Uterus (tissue), 3 donors: ENCODE measurements at regions not wholly inside any gene's neighbourhood (a gene's known extent, or its start where the extent isn't known, plus 50 kb on each side); places are given as distances from the start of the nearest gene placed in this dataset.

ENCODE experiments used
- DNase-seq, 2 donors: peaks; one replicate each; pipeline ENCODE4 v3.0.0-alpha.2; 2019 to 2020
- H3K27ac ChIP-seq, 2 donors: fragments of 200-600 bp; sonication (generic); 1 replicate in 1 of 2; 2 replicates in 1 of 2; pipeline ENCODE4 v1.5.1; 2016 to 2018
- H3K27me3 ChIP-seq, 2 donors: fragments of 200-600 bp; sonication (generic); one replicate each; pipeline ENCODE4 v1.5.1; 2018 to 2019; ENCODE audit warnings: control low read depth in 1 of 2
- H3K36me3 ChIP-seq, 2 donors: fragments of 200-600 bp; sonication (generic); one replicate each; pipeline ENCODE4 v1.5.1; 2019; ENCODE audit warnings: control low read depth in 1 of 2
- H3K4me1 ChIP-seq, 2 donors: fragments of 200-600 bp; sonication (generic); one replicate each; pipeline ENCODE4 v1.5.1; 2018 to 2019; ENCODE audit warnings: control low read depth in 1 of 2
- H3K4me3 ChIP-seq, 2 donors: fragments of 200-600 bp; sonication (generic); 1 replicate in 1 of 2; 2 replicates in 1 of 2; pipeline ENCODE4 v1.5.1; 2018 to 2019; ENCODE audit warnings: mild to moderate bottlenecking in 1 of 2
- H3K9me3 ChIP-seq, 2 donors: fragments of 200-600 bp; sonication (generic); one replicate each; pipeline ENCODE4 v1.5.1; 2019; ENCODE audit warnings: control low read depth in 1 of 2
- POLR2A ChIP-seq, 2 donors: fragments of 450-650 bp; IDR thresholded peaks; one replicate each; pipeline ENCODE4 v1.6.1; 2016; ENCODE audit warnings: antibody characterized with exemption in 2 of 2, mild to moderate bottlenecking in 1 of 2, moderate library complexity in 1 of 2
- intact Hi-C: fragments of 100-400 bp; cut with DNase I; formaldehyde crosslinking; loops from one replicate; pipeline ENCODE4 v1.15.1; 2023; ENCODE audit warnings: low total_unique reads
- TF ChIP-seq, protein P1 (sequence below), 4 experiments: fragments of 200-600 bp in 2 of 4; fragments of 450-650 bp in 2 of 4; sonication (generic) in 2 of 4; IDR thresholded peaks; one replicate each; pipeline ENCODE4 v1.5.1; 2016 to 2019; ENCODE audit warnings: antibody characterized with exemption in 4 of 4, mild to moderate bottlenecking in 2 of 4, moderate library complexity in 1 of 4
- donor health status: DM: yes; HTN: yes; CAD: no.

DNA sequence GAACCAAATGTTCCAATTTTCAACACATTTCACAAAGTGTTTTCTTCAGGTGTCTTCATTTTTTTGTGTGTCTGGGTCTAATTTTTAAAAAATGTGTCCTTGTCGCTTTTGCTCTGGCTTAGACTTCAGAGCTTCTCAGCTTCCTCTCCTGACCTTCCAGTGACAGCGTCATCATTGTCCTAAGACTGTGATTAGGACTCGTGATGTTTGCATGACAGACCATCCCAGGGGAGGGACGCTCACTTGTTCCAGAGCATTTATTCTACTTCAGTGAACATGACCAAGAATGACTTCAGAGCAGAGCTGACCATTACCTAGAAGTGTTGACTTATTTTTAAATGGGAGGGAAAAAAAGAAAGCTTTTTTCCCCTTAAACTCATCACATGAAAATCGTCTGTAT lies 591.9 kb downstream of the IRS1 start:
- no peak for TF ChIP-seq POLR2A (IDR thresholded peaks at IDR 0.05)
- TF ChIP-seq, protein P1, sequence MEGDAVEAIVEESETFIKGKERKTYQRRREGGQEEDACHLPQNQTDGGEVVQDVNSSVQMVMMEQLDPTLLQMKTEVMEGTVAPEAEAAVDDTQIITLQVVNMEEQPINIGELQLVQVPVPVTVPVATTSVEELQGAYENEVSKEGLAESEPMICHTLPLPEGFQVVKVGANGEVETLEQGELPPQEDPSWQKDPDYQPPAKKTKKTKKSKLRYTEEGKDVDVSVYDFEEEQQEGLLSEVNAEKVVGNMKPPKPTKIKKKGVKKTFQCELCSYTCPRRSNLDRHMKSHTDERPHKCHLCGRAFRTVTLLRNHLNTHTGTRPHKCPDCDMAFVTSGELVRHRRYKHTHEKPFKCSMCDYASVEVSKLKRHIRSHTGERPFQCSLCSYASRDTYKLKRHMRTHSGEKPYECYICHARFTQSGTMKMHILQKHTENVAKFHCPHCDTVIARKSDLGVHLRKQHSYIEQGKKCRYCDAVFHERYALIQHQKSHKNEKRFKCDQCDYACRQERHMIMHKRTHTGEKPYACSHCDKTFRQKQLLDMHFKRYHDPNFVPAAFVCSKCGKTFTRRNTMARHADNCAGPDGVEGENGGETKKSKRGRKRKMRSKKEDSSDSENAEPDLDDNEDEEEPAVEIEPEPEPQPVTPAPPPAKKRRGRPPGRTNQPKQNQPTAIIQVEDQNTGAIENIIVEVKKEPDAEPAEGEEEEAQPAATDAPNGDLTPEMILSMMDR (IDR thresholded peaks at IDR 0.05), result no peak
- H3K27me3 ChIP-seq, result no peaks in the 10 kb centered on the region
- no peaks in the 10 kb centered on the region for H3K36me3 ChIP-seq
- H3K27ac ChIP-seq, result no peak overlapping the region
- H3K4me3 ChIP-seq, result no peak overlapping the region
- no peaks in the 10 kb centered on the region for H3K9me3 ChIP-seq
- H3K4me1 ChIP-seq, result no peaks in the 10 kb centered on the region
- no peak for DNase-seq
- intact Hi-C loops, result no loop called here

DNA sequence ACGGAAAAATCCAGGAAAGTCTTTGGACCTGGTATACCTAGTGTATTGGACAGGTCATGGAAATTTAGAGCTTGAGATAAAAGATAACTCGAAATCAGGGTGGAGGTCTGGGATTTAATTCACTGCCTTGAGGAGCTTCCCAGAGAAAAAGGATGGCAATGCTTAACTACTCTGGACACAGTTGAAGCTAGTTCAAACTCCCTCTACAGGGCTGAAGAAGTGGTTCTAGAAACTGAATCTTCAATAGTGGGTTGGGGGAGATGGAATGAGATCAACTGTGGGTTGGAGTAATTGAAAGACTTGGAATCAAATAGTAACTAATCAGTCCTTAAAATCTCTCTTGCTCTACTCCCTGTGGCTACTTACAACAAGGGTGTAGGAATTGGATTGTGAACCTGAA lies 600.1 kb downstream of the IRS1 start:
- intact Hi-C loops, result no loop called here
- TF ChIP-seq, protein P1 (IDR thresholded peaks at IDR 0.05), result no peak
- TF ChIP-seq POLR2A (IDR thresholded peaks at IDR 0.05), result no peak
- H3K27me3 ChIP-seq, result no peaks in the 10 kb centered on the region
- no peak for DNase-seq
- no peaks in the 10 kb centered on the region for H3K4me1 ChIP-seq
- no peaks in the 10 kb centered on the region for H3K36me3 ChIP-seq
- no peaks in the 10 kb centered on the region for H3K9me3 ChIP-seq
- H3K4me3 ChIP-seq, result no peak overlapping the region
- H3K27ac ChIP-seq, result no peak overlapping the region

DNA sequence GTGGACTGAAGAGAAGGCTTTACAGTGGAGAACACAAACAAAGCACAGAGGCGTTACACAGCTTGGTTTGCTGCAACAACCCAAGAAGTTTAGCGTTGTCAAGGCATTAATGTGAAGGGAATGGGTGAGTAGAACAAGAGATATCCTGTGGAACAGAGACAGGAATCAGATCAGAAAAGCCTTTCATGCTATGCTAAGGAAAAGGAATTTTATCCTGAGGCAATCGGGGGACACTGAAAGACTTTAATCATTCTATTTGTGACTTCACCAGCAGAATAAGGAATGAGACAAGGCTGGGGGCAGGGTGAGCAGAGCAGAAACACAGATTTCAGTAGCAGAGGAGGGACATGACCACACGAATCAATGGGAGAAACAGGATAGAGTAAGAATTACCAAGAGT lies 600.7 kb downstream of the IRS1 start:
- Histone ChIP-seq H3K36me3 (no peaks in the 10 kb centered on the region), H3K27ac (no peak overlapping the region), H3K4me1 (no peaks in the 10 kb centered on the region), H3K9me3 (no peaks in the 10 kb centered on the region), H3K27me3 (no peaks in the 10 kb centered on the region), H3K4me3 (no peak overlapping the region)
- no peak for DNase-seq
- intact Hi-C loops, result no loop called here
- TF ChIP-seq, protein P1 (IDR thresholded peaks at IDR 0.05), result no peak
- no peak for TF ChIP-seq POLR2A (IDR thresholded peaks at IDR 0.05)

DNA sequence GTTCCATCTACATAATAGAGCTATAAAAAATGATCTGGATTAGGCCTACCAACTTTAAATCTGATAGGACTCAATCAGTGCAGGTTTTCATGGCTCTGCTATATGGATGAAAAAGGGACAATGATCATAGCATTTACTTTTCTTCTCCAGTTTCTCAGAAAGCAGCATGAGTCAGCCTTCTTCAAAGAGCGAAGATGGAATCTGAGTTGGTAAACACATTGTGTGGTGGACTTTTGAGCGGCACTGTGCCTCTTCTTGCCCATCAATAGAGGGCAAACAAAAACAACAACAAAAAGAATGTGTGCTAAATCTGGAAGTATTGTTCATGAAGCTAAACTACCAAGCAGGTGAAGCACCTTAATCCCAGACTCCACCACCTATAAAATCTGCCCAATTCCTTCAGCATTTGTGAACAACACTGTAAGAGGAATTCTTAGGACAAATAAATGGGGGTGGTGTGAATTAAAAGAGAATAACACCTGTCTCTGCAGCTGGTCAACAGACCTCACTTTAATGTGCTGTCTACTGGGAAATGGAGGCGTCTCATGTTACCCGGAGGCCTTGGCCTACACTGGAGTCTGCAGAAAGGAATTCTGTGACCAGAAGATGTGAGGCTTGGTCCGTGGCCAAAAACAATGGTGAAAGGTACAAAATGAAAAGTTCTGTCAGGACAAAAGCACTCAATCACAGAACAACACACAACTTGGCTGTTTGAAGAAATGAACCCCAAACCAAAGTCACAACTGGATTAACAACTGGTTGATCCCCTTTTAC lies 609.0 kb downstream of the IRS1 start:
- Histone ChIP-seq H3K4me3 (no peak overlapping the region), H3K9me3 (no peaks in the 10 kb centered on the region), H3K27ac (no peak overlapping the region), H3K4me1 (peaks cover 0 to 7% of the 10 kb centered on the region in 2 donors), H3K27me3 (no peaks in the 10 kb centered on the region), H3K36me3 (no peaks in the 10 kb centered on the region)
- no peak for TF ChIP-seq POLR2A (IDR thresholded peaks at IDR 0.05)
- TF ChIP-seq, protein P1 (IDR thresholded peaks at IDR 0.05), result no peak
- no peak for DNase-seq
- intact Hi-C loops, result no loop called here

DNA sequence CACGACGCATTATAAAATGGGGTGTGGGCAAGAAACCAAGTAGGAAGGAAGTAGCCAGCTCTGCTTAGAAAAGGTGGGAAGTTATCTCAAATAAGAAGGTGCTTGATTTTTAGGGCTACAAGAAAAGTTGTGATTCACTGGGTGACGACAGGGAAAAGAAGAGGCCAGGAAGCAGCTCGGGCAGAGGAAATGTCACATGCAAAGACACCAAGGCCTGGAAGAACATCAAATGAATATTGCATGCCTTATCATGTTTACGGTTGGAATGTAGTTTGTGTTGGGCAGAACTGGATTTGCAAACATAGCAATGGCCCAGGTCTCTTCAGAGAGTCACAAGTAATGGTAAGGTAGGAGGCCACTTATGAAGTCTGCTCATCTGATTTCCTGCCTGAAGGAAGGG lies 610.6 kb downstream of the IRS1 start:
- no peaks in the 10 kb centered on the region for H3K9me3 ChIP-seq
- no peaks in the 10 kb centered on the region for H3K36me3 ChIP-seq
- no peak overlapping the region for H3K27ac ChIP-seq
- H3K4me1 ChIP-seq, result peaks cover 0 to 11% of the 10 kb centered on the region in 2 donors
- intact Hi-C loops, result no loop called here
- DNase-seq, result no peak
- TF ChIP-seq, protein P1 (IDR thresholded peaks at IDR 0.05), result no peak
- no peak for TF ChIP-seq POLR2A (IDR thresholded peaks at IDR 0.05)
- no peaks in the 10 kb centered on the region for H3K27me3 ChIP-seq
- no peak overlapping the region for H3K4me3 ChIP-seq
